WTC11 (cell line): ENCODE measurements at regions not wholly inside any gene's neighbourhood (a gene's known extent, or its start where the extent isn't known, plus 50 kb on each side); places are given as distances from the start of the nearest gene placed in this dataset.
A peak's percentile ranks its signal among the peaks of the same experiment; 100 is the strongest.
"Not testable (repeated sequence)": the region's sequence is repeated elsewhere in the genome, so short reads cannot be mapped to it uniquely, and the experiment has no call there.

Experiments
- ATAC-seq: fragments of 200-7000 bp; cut with Tn5 transposase; 2 replicates; pipeline ENCODE4 v1.10.0; 2021; ENCODE audit warnings: mild to moderate bottlenecking, moderate library complexity
- CTCF ChIA-PET: fragments of 300-600 bp; sonication (Branson Sonifier 250); formaldehyde crosslinking; loops from one replicate; lab custom pipeline; 2021; ENCODE audit warnings: antibody characterized with exemption; lab: Charles Lee
- POLR2A ChIA-PET: fragments of 350-600 bp; sonication (Branson Sonifier 250); formaldehyde crosslinking; loops from one replicate; lab custom pipeline; 2021; ENCODE audit warnings: antibody characterized with exemption; lab: Charles Lee
- DNase-seq: peaks from one replicate; pipeline ENCODE4 v3.0.0; 2021; ENCODE audit warnings: low spot score
- H3K27ac Mint-ChIP-seq: 2 replicates; pipeline ENCODE4 v1.8.0; 2021; ENCODE audit warnings: mixed read lengths
- H3K27me3 Mint-ChIP-seq: 2 replicates; pipeline ENCODE4 v1.8.0; 2021; ENCODE audit warnings: low read depth, mild to moderate bottlenecking, moderate library complexity, mixed read lengths
- H3K36me3 Mint-ChIP-seq: 2 replicates; pipeline ENCODE4 v1.8.0; 2021; ENCODE audit warnings: mixed read lengths
- H3K4me1 Mint-ChIP-seq: 2 replicates; pipeline ENCODE4 v1.8.0; 2022; ENCODE audit warnings: mixed read lengths
- H3K4me3 Mint-ChIP-seq: 2 replicates; pipeline ENCODE4 v1.8.0; 2021; ENCODE audit warnings: mild to moderate bottlenecking, moderate library complexity, mixed read lengths
- H3K9me3 Mint-ChIP-seq: 2 replicates; pipeline ENCODE4 v1.8.0; 2021; ENCODE audit warnings: mixed read lengths
- KAT7 ChIP-seq: sonication (generic); formaldehyde crosslinking; IDR thresholded peaks from 2 replicates; pipeline ENCODE4 v1.8.1; 2023; ENCODE audit warnings: missing genetic modification reagents, mild to moderate bottlenecking, borderline replicate concordance
- NFYB ChIP-seq: sonication (generic); formaldehyde crosslinking; conservative IDR thresholded peaks from 2 replicates; pipeline ENCODE4 v1.8.0; 2022; ENCODE audit warnings: low read depth, missing genetic modification reagents
- NR1H2 ChIP-seq: sonication (generic); formaldehyde crosslinking; IDR thresholded peaks from 2 replicates; pipeline ENCODE4 v1.9.0; 2021; ENCODE audit warnings: mild to moderate bottlenecking, moderate library complexity, missing genetic modification reagents
- NR3C1 ChIP-seq: sonication (generic); formaldehyde crosslinking; conservative IDR thresholded peaks from 2 replicates; pipeline ENCODE4 v1.8.1; 2023; ENCODE audit warnings: low read depth, mild to moderate bottlenecking, missing genetic modification reagents
- OVOL2 ChIP-seq: fragments of 250-450 bp; sonication (Bioruptor Pico); IDR thresholded peaks from 2 replicates; pipeline ENCODE4 v1.9.0; 2021; ENCODE audit warnings: mild to moderate bottlenecking, borderline replicate concordance
- PRRX2 ChIP-seq: fragments of 250-450 bp; sonication (Bioruptor Pico); IDR thresholded peaks from 2 replicates; pipeline ENCODE4 v1.8.0; 2021; ENCODE audit warnings: mild to moderate bottlenecking
- ZBTB21 ChIP-seq: sonication (generic); formaldehyde crosslinking; IDR thresholded peaks from 2 replicates; pipeline ENCODE4 v1.8.1; 2023; ENCODE audit warnings: mild to moderate bottlenecking, missing genetic modification reagents, borderline replicate concordance
- ZNF138 ChIP-seq: sonication (generic); formaldehyde crosslinking; conservative IDR thresholded peaks from 2 replicates; pipeline ENCODE4 v1.8.1; 2022; ENCODE audit warnings: mild to moderate bottlenecking, moderate library complexity, missing genetic modification reagents
- ZNF416 ChIP-seq: fragments of 250-450 bp; sonication (Bioruptor Pico); IDR thresholded peaks from 2 replicates; pipeline ENCODE4 v1.9.0; 2021; ENCODE audit warnings: mild to moderate bottlenecking, inconsistent platforms
- TF ChIP-seq, protein P1 (sequence below): sonication (generic); formaldehyde crosslinking; IDR thresholded peaks from 2 replicates; pipeline ENCODE4 v1.8.0; 2022; ENCODE audit warnings: mild to moderate bottlenecking, missing genetic modification reagents
- TF ChIP-seq, protein P2 (sequence below): sonication (generic); formaldehyde crosslinking; IDR thresholded peaks from 2 replicates; pipeline ENCODE4 v1.8.1; 2023; ENCODE audit warnings: mild to moderate bottlenecking, moderate library complexity, missing genetic modification reagents
- TF ChIP-seq, protein P3 (sequence below): sonication (generic); formaldehyde crosslinking; IDR thresholded peaks from 2 replicates; pipeline ENCODE4 v1.8.0; 2022; ENCODE audit warnings: missing genetic modification reagents
- TF ChIP-seq, protein P4 (sequence below): sonication (generic); formaldehyde crosslinking; IDR thresholded peaks from 2 replicates; pipeline ENCODE4 v1.8.0; 2022; ENCODE audit warnings: mild to moderate bottlenecking, missing genetic modification reagents
- TF ChIP-seq, protein P5 (sequence below): sonication (generic); formaldehyde crosslinking; IDR thresholded peaks from 2 replicates; pipeline ENCODE4 v1.8.1; 2022; ENCODE audit warnings: mild to moderate bottlenecking, missing genetic modification reagents, moderate library complexity, borderline replicate concordance

DNA sequence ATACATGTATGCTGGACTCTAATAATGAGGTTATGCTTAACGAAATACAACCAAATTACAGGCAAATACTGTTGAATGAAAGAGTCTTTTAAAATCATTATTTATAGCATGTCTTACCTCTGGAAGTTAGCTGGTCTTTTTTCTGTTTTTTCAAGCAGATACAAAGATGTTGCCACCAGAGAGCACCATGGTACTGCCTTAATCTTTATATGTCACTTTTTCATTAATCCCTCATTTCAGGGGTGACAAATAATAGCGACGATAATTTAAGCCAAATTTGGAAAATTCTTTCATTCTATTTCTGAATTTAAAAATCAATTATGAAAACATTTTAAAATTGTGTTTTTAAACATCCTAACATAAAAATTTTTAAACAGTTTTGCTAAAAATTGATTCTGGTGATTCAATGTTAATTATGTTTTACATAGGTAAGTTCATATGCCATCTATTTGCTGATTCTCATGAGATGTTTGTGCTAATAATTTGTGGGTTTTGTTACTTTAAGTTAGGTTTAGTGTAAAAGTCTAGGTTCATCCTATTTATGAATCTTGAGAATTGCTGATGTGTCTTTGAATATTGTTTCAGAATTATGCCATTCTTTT lies 379.3 kb upstream of the SGCG start (continued):
- TF ChIP-seq, protein P1, sequence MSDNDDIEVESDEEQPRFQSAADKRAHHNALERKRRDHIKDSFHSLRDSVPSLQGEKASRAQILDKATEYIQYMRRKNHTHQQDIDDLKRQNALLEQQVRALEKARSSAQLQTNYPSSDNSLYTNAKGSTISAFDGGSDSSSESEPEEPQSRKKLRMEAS (CRISPR knock-in tag) = no peak
- TF ChIP-seq, protein P2, sequence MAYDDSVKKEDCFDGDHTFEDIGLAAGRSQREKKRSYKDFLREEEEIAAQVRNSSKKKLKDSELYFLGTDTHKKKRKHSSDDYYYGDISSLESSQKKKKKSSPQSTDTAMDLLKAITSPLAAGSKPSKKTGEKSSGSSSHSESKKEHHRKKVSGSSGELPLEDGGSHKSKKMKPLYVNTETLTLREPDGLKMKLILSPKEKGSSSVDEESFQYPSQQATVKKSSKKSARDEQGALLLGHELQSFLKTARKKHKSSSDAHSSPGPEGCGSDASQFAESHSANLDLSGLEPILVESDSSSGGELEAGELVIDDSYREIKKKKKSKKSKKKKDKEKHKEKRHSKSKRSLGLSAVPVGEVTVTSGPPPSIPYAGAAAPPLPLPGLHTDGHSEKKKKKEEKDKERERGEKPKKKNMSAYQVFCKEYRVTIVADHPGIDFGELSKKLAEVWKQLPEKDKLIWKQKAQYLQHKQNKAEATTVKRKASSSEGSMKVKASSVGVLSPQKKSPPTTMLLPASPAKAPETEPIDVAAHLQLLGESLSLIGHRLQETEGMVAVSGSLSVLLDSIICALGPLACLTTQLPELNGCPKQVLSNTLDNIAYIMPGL (CRISPR knock-in tag) = no peak
- TF ChIP-seq, protein P3, sequence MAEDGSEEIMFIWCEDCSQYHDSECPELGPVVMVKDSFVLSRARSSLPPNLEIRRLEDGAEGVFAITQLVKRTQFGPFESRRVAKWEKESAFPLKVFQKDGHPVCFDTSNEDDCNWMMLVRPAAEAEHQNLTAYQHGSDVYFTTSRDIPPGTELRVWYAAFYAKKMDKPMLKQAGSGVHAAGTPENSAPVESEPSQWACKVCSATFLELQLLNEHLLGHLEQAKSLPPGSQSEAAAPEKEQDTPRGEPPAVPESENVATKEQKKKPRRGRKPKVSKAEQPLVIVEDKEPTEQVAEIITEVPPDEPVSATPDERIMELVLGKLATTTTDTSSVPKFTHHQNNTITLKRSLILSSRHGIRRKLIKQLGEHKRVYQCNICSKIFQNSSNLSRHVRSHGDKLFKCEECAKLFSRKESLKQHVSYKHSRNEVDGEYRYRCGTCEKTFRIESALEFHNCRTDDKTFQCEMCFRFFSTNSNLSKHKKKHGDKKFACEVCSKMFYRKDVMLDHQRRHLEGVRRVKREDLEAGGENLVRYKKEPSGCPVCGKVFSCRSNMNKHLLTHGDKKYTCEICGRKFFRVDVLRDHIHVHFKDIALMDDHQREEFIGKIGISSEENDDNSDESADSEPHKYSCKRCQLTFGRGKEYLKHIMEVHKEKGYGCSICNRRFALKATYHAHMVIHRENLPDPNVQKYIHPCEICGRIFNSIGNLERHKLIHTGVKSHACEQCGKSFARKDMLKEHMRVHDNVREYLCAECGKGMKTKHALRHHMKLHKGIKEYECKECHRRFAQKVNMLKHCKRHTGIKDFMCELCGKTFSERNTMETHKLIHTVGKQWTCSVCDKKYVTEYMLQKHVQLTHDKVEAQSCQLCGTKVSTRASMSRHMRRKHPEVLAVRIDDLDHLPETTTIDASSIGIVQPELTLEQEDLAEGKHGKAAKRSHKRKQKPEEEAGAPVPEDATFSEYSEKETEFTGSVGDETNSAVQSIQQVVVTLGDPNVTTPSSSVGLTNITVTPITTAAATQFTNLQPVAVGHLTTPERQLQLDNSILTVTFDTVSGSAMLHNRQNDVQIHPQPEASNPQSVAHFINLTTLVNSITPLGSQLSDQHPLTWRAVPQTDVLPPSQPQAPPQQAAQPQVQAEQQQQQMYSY (CRISPR knock-in tag) = no peak
- TF ChIP-seq KAT7 (CRISPR knock-in tag) = no peak
- TF ChIP-seq ZBTB21 (CRISPR knock-in tag) = no peak
- no peak for TF ChIP-seq NR3C1 (CRISPR knock-in tag)

DNA sequence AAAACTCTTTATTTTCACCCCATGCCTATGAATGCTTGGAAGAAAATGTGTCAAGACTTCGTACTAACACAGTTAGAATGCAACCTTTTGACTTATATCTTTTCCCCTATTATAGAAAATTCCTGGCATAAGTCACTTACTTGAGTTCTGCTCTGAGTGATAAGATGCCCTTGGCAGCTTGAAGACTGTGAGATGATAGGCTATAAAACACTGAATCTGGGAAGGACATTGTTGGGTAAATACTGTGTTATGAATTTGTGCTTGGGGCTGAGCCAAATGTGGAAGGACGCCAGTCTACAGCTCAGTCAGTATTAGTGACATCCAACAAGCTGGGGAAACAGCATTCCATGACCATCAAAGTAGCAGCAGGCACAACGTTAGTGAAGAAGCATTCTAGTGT lies 368.0 kb upstream of the SGCG start:
- Mint-ChIP-seq H3K4me3 (no peak overlapping the region), H3K36me3 (no peaks in the 10 kb centered on the region), H3K4me1 (peaks cover 37% of the 10 kb centered on the region), H3K27me3 (peaks cover 2% of the 10 kb centered on the region; the same call in 1 of the 2 replicates), H3K9me3 (no peaks in the 10 kb centered on the region), H3K27ac (peak overlapping the region; percentile 8; the same call in 1 of the 2 replicates)
- no peak for ATAC-seq
- no peak for TF ChIP-seq NR1H2 (CRISPR knock-in tag)
- TF ChIP-seq PRRX2 = no peak
- no peak for TF ChIP-seq NFYB
- TF ChIP-seq ZNF138 (CRISPR knock-in tag) = no peak
- TF ChIP-seq, protein P4, sequence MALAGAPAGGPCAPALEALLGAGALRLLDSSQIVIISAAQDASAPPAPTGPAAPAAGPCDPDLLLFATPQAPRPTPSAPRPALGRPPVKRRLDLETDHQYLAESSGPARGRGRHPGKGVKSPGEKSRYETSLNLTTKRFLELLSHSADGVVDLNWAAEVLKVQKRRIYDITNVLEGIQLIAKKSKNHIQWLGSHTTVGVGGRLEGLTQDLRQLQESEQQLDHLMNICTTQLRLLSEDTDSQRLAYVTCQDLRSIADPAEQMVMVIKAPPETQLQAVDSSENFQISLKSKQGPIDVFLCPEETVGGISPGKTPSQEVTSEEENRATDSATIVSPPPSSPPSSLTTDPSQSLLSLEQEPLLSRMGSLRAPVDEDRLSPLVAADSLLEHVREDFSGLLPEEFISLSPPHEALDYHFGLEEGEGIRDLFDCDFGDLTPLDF = no peak
- TF ChIP-seq ZBTB21 (CRISPR knock-in tag) = no peak
- no peak for TF ChIP-seq OVOL2 (CRISPR knock-in tag)
- TF ChIP-seq, protein P5, sequence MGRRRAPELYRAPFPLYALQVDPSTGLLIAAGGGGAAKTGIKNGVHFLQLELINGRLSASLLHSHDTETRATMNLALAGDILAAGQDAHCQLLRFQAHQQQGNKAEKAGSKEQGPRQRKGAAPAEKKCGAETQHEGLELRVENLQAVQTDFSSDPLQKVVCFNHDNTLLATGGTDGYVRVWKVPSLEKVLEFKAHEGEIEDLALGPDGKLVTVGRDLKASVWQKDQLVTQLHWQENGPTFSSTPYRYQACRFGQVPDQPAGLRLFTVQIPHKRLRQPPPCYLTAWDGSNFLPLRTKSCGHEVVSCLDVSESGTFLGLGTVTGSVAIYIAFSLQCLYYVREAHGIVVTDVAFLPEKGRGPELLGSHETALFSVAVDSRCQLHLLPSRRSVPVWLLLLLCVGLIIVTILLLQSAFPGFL (CRISPR knock-in tag) = no peak
- no peak for TF ChIP-seq ZNF416 (CRISPR knock-in tag)
- POLR2A ChIA-PET = no interaction called here
- no peak for DNase-seq
- CTCF ChIA-PET = interaction anchor here (1.1 kb wide), 1 partner anchor 10 kb away, joined by 3 read pairs; no protein-coding TSS in a partner anchor

DNA sequence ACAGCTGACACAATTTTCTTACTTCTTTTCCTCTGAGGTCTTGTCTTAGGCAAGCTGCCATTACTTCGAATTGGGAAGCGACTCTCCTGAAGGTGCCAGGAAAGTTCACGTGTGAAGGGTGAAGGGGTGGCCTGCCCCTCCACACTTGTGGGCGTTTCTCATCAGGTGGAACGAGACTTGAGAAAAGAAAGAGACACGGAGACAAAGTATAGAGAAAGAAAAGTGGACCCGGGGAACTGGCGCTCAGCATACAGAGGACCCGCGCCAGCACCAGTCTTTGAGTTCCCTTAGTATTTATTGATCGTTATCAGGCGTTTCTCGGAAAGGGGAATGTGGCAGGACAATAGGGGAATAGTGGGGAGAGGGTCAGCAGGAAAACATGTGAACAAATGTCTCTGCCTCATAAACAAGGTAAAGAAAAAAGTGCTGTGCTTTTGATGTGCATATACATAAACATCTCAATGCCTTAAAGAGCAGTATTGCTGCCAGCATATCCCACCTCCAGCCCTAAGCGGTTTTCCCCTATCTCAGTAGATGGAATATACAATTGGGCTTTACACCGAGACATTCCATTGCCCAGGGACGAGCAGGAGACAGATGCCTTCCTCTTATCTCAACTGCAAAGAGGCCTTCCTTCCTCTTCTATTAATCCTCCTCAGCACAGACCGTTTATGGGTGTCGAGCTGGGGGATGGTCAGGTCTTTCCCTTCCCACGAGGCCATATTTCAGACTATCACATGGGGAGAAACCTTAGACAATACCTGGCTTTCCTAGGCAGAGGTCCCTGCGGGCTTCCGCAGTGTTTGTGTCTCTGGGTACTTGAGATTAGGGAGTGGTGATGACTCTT lies 367.0 kb upstream of the SGCG start:
- POLR2A ChIA-PET, DNase-seq, H3K36me3 Mint-ChIP-seq, H3K27me3 Mint-ChIP-seq, H3K9me3 Mint-ChIP-seq: not testable (repeated sequence)
- Mint-ChIP-seq H3K4me1 (peaks cover 30% of the 10 kb centered on the region), H3K4me3 (peak overlapping the region; percentile 29), H3K27ac (peak overlapping the region; percentile 89)
- 0 out of 2 replicates have a peak, but pooled peaks have one; percentile 47 for ATAC-seq
- CTCF ChIA-PET = interaction anchor here (1.1 kb wide), 1 partner anchor 11 kb away, joined by 3 read pairs; no protein-coding TSS in a partner anchor

DNA sequence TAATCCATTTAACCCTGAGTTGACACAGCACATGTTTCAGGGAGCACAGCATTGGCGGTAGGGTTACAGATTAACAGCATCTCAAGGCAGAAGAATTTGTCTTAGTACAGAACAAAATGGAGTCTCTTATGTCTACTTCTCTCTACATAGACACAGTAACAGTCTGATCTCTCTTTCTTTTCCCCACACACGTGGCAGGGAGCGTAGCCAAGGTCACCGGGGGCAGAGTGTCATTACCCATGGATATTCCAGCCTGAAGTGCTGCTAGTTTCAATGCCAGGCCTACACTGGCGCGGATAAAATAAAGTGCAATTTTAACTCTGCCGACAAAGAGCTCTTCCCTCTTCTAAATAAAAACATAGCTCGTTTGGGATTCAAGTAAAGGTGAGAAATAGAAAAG lies 366.3 kb upstream of the SGCG start:
- H3K27ac Mint-ChIP-seq = peak overlapping the region; percentile 89
- H3K36me3 Mint-ChIP-seq, H3K9me3 Mint-ChIP-seq, H3K4me3 Mint-ChIP-seq, POLR2A ChIA-PET, DNase-seq, ATAC-seq, H3K27me3 Mint-ChIP-seq: not testable (repeated sequence)
- peaks cover 30% of the 10 kb centered on the region for H3K4me1 Mint-ChIP-seq
- CTCF ChIA-PET = interaction anchor here (0.6 to 1.1 kb wide), 3 partner anchors 13 to 362 kb away, joined by 3 read pairs; no protein-coding TSS in a partner anchor
